HG03097 (cell line): ENCODE measurements at regions not wholly inside any gene's neighbourhood (a gene's known extent, or its start where the extent isn't known, plus 50 kb on each side); places are given as distances from the start of the nearest gene placed in this dataset.
"Not testable (repeated sequence)": the region's sequence is repeated elsewhere in the genome, so short reads cannot be mapped to it uniquely, and the experiment has no call there.

Experiments
- ATAC-seq: cut with Tn5 transposase; IDR thresholded peaks from one replicate; pipeline ENCODE4 v1.9.1; 2021; ENCODE audit not compliant: unreplicated experiment, low FRiP score

DNA sequence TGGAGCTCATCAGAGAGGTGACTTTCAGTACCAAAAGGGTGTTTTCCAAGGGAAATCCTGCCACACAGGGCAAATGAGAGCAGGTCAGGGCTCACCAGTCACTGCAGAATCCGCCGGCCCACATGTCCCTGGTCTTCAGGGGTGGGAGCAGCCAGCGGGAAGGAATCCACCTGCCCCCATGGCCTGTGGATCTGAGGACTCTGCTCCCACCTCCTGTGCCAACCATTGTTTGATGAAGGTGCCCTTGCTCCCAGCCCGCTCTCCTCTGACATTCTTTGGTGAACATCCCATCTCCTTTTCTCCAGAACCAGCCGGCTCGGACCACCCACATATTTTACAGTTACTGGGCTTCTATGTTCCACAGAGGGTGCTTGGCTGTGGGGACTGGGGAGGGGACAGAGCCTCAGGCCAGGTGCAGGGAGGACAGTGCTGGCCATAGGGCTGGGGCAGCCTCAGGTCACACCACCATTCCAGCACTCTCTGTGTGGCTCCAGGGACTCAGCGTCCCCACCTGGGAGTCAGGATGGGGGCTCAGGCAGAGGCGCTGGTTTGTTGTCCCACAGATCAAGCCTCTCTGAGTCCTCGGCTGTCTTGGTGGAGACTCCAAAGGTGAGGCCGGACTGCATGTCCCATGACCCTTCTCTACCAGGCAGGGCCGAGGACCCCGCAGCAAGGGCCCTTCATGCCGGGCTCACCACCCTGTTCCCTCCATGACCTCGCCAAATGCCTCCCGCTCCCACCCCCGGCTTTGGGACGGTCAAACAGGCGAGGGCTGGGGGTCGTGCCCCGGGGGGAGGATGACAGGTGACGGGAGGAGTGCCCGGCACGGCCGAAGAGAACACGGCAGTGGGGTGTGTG is 183.2 kb upstream of the ZNF469 start:
- not testable (repeated sequence) for ATAC-seq

DNA sequence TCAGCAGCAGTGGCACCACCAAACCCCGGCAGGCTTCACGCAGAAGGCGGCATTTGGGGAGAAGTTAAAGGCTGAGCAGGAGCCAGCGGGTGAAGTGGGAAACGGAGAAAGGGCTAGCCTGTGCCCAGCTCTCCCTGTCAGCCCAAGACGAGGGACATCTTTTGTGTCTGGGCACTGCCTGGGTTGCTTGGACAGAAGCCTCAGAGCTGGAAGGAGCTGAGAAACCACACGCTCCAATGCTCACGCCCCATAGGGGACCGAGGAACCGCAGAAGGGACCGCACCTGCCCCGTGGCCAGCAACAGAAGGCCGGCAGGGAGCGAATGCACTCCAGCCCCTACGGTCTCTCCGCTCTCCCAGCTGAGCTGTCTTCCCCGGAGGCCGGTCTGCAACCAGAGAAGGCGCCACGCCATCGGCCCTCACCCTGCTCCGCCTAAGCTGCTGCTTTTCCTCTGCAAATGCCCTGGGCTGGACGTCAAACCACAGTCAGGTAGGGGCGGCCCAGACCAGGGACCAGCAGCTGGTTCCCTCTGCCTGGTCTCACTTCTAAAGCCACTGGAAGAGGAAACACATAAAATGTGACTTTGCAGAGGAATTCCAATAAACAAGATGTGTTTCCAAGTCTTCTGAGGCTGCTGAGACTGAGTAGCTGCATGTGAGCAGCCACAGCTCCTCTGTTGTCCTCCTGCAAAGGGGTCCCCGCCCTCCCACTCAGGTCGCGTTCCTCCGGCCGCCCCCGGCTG is 182.4 kb upstream of the ZNF469 start:
- ATAC-seq: not testable (repeated sequence)

DNA sequence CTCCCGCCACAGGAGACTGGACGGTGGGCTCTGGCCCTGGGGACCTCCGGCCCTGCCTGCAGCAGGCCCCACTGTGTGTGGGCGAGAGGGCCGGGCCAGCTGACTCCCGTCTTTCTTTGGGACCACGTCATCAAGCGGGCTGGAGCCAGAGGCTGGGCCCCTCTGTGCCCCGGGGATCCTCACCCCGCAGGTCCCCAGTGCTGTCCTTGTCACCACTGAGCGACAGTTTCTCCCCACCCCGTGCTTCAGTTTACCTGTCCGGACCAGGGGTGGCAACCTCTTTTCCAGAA is 181.9 kb upstream of the ZNF469 start:
- no peak for ATAC-seq

DNA sequence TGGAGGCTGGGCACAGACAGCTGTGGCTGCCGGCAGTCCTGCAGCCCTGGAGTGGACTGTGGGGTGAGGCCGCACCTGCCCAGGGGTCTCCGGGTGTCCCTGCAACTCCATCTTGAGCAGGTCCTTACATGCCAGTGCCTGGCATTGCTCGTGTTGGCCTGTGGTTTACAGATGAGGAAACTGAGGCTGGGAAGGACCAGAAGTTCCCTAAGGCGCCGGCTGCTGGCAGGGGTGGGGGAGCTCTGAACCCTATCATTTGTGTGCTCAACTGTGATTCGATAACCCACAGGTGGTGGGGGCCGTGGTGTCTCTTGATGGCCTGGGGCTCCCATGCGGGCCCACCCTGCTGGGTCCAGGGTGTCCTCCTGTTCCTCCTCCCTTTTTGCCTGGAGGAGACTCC is 181.1 kb upstream of the ZNF469 start:
- not testable (repeated sequence) for ATAC-seq

DNA sequence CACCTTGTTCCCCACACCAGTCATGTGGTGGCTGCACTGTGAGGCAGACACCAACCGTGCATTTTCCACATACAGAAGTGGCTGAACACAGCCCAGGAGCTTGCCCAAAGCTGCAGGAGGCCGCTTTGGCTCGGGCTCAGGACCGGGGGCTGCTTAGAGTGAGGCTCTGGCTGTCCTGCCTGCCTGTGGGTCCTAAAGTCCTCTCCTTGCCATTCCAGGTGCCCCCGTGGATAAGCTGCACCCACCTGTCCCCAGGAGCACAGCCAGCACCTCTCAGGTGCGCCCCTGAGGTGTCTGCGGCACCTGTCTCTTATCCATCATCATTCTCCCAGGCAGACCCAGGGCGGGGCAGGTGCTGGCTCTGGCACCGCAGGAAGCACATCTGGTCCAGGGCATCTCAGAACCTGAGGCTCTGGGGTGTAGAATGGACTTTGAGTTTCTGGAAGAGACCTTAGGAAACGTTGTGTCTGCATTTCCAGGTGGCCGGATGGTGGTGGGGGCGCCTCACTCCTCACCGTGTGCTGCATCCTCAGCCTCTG is 180.5 kb upstream of the ZNF469 start:
- no peak for ATAC-seq

DNA sequence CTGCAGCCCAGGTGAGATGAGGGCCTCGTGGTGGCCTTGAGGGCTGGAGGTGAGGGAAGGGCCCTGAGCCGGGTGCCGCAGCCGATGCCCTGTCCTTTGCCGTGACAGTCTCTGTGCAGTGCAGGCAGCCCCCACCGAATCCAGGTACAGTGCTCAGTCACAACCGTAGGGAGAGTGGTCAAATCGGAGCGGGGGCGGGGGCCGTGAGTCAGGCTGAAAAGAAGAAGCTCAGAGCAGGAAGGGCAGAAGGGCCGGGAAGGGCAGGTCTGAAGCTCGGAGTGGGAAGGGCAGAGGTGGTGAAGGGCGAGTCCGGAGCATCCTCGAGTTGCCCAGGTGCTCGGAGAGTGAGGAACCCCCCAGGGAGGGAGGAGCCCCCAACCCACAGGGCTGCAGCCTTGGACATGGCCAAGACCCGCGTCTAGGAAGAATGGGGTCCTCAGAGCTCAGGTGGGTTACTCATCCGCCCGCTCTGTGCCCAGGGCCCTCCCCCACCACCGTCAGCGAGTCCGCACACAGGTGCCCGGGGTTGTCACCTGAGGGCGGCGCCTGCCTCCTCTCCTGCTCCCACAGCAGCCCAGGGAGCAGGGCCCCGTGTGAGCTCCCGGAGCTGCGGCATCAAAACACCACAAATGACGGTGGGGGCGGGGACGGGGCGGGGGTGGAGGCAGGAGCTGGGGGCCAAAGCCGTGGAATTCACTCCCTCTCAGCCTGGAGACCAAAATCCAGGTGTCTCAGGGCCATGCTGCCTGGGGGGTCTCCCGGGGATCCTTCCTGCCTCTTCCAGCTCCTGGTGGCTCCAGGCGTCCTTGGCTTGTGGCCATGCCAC is 179.7 kb upstream of the ZNF469 start:
- ATAC-seq: not testable (repeated sequence)

DNA sequence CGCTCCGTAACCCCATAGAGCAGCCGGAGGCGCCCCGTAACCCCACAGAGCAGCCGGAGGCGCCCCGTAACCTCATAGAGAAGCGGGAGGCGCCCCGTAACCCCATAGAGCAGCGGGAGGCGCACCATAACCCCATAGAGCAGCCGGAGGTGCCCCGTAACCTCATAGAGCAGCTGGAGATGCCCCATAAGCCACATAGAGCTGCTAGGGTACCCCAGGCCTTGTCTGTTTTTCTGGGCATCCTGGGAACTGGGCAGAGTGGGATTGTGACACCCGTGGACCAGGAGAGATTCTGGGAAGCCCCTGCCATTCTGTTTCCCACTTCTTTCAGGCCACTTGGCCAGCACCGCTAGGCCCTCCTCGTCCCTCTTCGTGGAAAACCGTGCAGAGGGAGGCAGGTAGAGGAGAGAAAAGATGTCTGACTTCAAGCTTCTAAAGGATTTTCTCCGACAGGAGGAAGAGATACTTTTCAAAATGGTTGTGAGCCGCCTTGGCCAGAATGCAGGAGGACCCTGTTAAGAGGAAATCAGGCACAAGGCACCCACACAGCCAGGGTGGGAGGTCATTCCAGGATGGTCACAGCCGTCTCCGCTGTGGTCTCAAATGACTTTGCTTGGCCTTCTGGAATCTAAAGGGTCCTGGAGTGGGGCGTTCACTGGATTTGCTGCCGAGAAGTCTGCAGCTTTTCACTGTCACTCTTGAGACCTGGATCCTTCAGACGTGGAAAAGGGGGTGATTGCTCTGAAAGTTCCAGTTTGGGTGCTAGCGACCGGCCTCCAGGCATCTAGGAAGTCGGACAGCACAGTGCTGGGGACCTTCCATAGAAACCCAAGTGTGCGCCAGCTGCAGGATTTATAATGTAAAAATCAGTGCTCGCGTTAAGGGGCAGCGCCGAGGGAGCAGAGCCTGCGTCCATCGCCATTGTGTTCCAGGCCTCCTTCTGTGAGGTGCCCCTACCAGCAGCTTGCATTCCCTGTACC is 178.3 kb upstream of the ZNF469 start:
- not testable (repeated sequence) for ATAC-seq

DNA sequence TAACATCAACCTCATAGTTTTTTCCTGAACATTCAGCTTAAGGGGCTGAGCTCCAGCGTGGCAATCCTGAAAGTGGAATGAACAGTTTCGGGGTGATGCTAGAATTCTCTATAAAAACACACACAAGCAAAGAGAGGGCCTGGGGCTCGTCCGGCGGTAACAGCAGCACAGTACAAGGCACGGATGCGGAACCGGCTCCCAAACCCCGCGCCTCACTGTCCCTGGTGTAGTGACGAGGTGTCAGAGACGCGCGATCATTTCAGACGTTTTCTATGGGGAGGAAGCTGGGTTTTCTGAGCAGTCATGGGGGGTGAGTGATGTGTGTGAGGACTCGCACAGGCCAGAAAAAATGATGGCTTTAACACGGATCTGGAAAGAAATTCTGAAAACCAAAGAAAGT is 177.3 kb upstream of the ZNF469 start:
- ATAC-seq: not testable (repeated sequence)

DNA sequence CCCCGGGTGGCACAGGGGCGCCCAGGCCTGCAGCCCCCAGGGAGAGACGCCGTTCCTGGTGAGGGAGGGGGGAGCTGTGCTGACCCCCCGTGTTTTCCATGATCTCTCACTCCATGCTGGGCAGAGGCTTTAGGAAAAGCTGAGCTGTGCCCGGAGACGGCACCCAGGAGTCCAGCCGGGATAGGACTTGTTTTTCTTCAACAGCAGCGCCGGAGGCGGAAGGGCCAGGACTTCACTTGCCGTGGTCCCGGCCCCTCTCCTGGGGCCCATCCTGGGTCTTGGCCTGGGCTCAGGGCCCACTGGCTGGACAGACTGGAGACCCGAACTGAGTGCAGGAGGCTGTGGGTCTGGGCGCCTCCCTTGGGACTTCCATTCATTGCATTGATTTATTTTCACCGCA is 176.8 kb upstream of the ZNF469 start:
- ATAC-seq: not testable (repeated sequence)

DNA sequence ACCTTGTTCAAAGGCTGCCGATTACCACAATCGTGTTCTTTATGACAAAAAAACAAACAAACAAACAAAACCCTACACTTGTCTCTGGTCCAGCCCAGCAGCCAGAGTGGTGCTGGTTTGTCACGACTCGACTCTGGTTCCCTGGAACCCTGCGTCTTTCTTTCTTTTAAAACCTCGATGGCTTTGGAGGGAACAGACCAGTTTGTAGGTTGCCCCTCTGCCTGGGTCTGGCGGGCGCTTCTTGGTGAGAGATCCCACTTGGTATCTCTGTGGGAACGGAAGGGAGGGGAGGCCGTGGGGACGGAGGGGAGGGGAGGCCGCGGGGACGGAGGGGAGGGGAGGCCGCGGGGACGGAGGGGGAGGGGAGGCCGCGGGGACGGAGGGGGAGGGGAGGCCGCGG is 176.2 kb upstream of the ZNF469 start:
- ATAC-seq: not testable (repeated sequence)

DNA sequence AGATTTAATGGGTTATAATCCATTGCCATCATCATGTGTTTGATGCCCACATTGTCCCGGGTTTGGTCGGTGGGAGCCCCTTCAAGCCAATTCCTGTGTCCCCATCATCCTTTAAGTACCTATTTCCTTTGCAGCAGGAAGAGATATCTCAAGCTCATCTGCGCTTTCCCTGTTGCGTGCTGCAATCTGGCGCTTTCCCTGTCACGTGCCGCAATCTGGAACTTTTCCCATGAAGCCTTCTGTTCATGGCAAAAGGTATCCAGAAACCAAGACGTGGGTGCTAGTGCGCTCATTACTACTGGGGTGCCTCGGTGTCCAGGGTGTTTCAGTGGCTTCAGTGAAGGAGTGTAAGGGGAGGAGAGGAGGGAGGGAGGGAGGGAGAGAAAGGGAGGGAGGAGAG is 174.6 kb upstream of the ZNF469 start:
- ATAC-seq: no peak

DNA sequence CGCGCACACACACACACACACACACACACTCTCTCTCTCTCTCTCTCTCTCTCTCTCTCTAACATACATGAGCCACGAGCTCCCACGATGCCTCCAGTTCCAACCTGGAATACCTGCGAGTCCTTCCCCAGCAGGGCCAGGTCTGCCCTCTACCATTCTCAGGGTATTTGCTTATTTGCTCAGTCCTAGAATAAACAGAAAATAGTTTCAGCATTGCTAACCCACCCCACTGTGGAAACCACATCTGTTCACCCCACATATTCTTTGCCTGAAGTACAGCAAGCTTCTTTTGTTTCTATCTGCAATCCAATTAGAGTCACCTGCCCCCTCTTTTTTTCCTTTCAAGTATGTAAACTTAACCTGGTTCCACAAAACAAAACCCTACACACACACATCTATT is 174.0 kb upstream of the ZNF469 start:
- ATAC-seq: not testable (repeated sequence)

DNA sequence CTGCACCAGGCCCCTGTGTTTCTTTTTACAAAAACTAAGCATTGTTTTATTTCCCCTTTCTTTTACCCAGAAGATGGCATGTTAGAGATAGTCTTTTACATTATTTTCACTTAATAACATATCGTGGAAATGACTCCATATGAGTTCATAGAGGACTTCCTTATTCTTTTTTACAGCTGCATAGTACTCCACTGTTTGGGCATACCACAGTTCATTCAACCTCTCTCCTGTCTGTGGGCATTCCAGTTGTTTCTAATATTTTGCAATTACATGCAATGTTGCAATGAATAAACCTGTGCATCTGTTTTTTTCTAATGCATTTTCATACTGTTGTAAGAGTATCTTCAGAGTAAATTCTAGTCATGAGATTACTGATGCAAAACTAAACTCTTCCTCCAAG is 173.2 kb upstream of the ZNF469 start:
- ATAC-seq: not testable (repeated sequence)

DNA sequence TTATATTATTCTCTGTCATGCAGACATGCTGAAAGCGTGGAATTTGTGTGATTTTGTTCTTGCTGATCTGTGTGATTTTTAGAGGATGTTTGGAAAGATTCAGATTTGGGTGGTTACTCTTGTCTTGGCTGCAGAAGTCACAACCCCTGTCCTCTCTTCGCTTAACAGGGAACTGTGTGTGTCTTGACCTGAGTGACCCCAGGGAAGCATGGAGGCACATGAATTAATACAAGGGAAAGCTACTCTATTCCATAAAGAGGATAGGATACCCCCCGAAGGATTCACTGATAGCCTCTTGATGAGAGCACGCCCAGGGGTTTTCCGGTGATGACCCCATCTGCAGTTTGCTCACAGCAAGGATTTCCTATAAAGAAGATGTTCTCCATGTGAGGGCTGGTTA is 168.8 kb upstream of the ZNF469 start:
- ATAC-seq: not testable (repeated sequence)

DNA sequence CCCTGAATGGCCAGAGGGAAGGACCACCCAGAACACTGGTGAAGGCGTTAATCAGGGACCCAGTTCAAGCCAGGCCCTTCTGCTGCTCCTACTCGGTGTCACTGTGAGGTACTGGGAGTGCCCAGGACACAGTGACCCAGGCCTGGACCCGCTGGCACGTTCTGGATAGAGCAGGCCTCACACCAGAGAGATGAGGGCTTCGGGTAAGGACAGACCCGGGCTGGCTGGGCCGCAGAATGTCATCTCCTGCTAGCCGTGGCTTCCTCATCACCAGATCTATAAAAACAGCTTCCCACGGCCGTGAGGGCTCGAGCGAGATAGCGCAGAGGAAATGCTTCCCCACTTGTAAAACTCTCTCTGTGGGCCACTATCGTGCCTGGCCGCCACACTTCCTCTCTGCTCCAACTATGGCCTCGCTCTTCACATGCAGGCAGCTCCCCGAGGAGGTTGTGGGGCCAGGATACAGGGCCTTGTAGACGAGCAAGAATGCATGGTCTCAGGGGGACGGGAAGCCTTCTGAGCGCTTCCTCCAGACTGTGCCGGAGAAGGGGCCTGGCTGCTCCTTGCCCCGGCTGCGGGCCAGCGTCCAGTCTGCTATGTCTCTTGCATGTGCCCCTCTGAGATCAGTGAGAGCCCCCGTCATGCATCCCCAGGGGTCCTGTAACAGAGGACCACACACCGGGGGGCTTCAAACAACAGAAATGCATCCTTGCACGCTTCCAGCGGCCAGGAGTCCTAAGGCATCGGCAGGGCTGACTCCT is 161.6 kb upstream of the ZNF469 start:
- not testable (repeated sequence) for ATAC-seq

DNA sequence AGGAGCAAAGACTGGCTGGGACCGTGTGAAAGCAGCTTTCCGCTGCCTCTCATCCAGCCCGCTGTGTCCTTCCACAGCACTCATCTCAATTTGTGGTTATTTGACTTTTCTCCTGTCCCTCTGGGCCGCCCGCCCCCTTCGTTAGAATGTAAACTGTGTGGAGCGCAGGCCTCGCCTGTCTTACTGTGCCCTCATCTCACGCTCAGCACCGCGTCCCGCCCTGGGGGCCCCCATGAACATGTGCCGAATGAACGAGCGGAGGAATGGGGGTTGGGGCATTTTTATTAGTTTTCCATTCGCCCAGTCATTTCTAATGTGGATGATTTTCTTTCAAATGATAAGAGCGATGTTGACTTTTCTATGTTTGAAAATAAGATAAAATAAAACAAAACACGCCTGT is 159.1 kb upstream of the ZNF469 start:
- ATAC-seq: not testable (repeated sequence)

DNA sequence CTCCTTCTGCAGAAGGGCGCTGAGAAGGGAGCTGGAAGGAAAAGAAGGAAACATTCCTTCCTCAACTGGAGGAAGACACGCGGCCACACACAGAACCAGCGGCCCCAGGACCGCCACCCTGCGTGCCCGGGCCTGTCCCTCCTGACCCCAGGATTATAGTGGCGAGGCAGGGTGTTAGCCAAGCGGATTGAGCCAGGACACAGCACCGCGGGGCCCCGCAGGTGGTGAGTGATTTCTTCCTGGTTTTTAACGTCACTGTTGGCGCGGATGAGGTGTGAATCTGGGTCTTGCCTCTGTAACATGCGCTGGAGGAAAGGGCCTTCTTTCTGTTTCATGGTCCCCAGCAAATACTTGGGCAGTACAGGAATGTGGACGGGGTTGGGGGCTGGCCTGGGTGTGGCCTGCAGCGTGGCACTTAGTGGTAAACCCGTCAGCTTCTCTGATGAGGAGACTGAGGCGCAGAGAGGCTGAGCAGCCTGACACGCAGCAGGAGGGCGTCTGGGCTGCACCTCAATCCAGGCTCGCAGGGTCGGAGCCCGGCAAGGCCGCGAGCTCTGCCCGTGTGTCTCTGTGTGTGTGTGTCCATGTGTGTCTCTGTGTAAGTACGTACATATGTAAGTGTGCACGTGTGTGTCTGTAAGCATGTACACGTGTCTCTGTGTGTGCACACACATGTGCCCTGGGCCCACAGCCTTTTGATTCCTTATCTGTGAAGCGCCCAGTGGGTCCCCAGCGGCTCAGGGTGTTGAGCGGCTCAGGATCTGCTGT is 158.4 kb upstream of the ZNF469 start:
- ATAC-seq: not testable (repeated sequence)

DNA sequence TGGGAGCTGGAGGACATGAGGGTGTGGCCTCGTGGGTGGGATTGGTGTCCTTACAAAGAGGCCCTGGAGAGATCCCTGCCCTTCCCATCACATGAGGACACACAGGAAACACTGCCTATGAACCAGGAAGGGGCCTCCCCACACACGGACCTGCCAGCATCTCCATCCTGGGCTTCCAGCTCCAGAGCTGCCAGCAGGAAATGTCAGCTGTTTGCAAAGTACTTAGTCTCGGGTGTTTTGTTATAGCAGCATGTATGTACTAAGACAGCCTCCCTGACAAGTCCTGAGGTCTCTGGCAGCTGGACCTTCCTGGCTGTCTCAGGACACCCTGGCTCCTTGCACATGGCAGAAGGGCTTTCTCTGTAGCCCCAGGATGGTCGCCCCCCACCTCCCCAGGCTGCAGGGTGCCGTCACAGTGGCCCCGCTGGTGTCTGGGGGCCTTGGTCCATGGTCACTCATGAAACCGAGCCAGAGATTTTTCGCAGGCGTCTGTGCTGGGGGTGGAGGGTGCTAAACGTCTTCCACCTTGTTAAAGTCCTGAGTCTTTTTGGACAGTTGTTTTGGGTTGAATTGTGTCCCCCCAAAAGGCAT is 157.0 kb upstream of the ZNF469 start:
- ATAC-seq: not testable (repeated sequence)
